Osteocyte (in vitro differentiated cells): ENCODE measurements at regions not wholly inside any gene's neighbourhood (a gene's known extent, or its start where the extent isn't known, plus 50 kb on each side); places are given as distances from the start of the nearest gene placed in this dataset.

Experiments used
- DNase-seq: peaks from one replicate; pipeline ENCODE4 v3.0.0; 2021; ENCODE audit warnings: mixed read lengths; ENCODE audit not compliant: unreplicated experiment; ENCODE audit errors: extremely low spot score
- H3K27ac Mint-ChIP-seq: one replicate; pipeline ENCODE4 v1.8.0; 2021; ENCODE audit warnings: mild to moderate bottlenecking, mixed read lengths; ENCODE audit not compliant: unreplicated experiment
- H3K27me3 Mint-ChIP-seq: one replicate; pipeline ENCODE4 v1.8.0; 2021; ENCODE audit warnings: mixed read lengths; ENCODE audit not compliant: unreplicated experiment
- H3K36me3 Mint-ChIP-seq: one replicate; pipeline ENCODE4 v1.8.0; 2021; ENCODE audit warnings: mixed read lengths; ENCODE audit not compliant: unreplicated experiment
- H3K4me1 Mint-ChIP-seq: one replicate; pipeline ENCODE4 v1.8.0; 2021; ENCODE audit warnings: mixed read lengths; ENCODE audit not compliant: unreplicated experiment
- H3K4me3 Mint-ChIP-seq: one replicate; pipeline ENCODE4 v1.8.0; 2021; ENCODE audit warnings: mild to moderate bottlenecking, moderate library complexity, mixed read lengths; ENCODE audit not compliant: unreplicated experiment
- H3K9me3 Mint-ChIP-seq: one replicate; pipeline ENCODE4 v1.8.0; 2021; ENCODE audit warnings: mixed read lengths; ENCODE audit not compliant: unreplicated experiment
- TF ChIP-seq, protein P1 (sequence below): fragments of 200-600 bp; sonication (generic); IDR thresholded peaks from 2 replicates; pipeline ENCODE4 v1.5.0; 2021; ENCODE audit warnings: antibody characterized with exemption, mild to moderate bottlenecking, moderate library complexity

GRCh38 chr1:147466543-147466942 lies 74.8 kb upstream of the BCL9 start:
- no peaks in the 10 kb centered on the region for H3K36me3 Mint-ChIP-seq
- TF ChIP-seq, protein P1, sequence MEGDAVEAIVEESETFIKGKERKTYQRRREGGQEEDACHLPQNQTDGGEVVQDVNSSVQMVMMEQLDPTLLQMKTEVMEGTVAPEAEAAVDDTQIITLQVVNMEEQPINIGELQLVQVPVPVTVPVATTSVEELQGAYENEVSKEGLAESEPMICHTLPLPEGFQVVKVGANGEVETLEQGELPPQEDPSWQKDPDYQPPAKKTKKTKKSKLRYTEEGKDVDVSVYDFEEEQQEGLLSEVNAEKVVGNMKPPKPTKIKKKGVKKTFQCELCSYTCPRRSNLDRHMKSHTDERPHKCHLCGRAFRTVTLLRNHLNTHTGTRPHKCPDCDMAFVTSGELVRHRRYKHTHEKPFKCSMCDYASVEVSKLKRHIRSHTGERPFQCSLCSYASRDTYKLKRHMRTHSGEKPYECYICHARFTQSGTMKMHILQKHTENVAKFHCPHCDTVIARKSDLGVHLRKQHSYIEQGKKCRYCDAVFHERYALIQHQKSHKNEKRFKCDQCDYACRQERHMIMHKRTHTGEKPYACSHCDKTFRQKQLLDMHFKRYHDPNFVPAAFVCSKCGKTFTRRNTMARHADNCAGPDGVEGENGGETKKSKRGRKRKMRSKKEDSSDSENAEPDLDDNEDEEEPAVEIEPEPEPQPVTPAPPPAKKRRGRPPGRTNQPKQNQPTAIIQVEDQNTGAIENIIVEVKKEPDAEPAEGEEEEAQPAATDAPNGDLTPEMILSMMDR, result no peak
- peaks cover 11% of the 10 kb centered on the region for H3K27me3 Mint-ChIP-seq
- no peaks in the 10 kb centered on the region for H3K4me1 Mint-ChIP-seq
- no peak for DNase-seq
- peaks cover 24% of the 10 kb centered on the region for H3K9me3 Mint-ChIP-seq
- no peak overlapping the region for H3K4me3 Mint-ChIP-seq
- no peak overlapping the region for H3K27ac Mint-ChIP-seq

- Mint-ChIP-seq H3K27ac (no peak overlapping the region), H3K27me3 (peaks cover 13% of the 10 kb centered on the region), H3K36me3 (no peaks in the 10 kb centered on the region), H3K4me1 (no peaks in the 10 kb centered on the region), H3K9me3 (peaks cover 20% of the 10 kb centered on the region), H3K4me3 (no peak overlapping the region)
- no peak for DNase-seq
- TF ChIP-seq, protein P1, result no peak
Observed at GRCh38 chr1:147470079-147470478, 71.2 kb upstream of the BCL9 start.

DNA sequence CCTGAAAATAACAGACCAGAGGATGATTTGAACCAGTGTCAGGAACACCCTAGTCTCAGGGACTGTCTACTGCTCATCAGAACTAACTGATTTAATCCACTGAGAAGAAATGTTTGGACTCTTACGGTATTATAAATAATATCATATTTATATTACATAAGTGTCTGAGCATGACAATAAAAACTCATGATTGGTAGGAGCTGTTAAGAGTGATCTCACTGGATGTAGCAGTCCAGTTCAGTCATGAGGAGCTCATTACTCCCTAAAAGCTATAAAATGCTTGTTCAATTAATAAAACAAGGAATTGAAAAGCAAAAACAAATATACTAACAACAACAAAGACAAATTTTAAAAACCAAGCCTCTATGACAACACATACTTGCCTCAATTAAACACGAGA lies 68.8 kb upstream of the BCL9 start:
- TF ChIP-seq, protein P1, result no peak
- H3K4me3 Mint-ChIP-seq, result no peak overlapping the region
- no peaks in the 10 kb centered on the region for H3K36me3 Mint-ChIP-seq
- H3K4me1 Mint-ChIP-seq, result no peaks in the 10 kb centered on the region
- DNase-seq, result no peak
- H3K27me3 Mint-ChIP-seq, result peaks cover 11% of the 10 kb centered on the region
- no peak overlapping the region for H3K27ac Mint-ChIP-seq
- peaks cover 2% of the 10 kb centered on the region for H3K9me3 Mint-ChIP-seq

GRCh38 chr1:147472966-147473732 lies 68.2 kb upstream of the BCL9 start:
- no peak overlapping the region for H3K4me3 Mint-ChIP-seq

DNA sequence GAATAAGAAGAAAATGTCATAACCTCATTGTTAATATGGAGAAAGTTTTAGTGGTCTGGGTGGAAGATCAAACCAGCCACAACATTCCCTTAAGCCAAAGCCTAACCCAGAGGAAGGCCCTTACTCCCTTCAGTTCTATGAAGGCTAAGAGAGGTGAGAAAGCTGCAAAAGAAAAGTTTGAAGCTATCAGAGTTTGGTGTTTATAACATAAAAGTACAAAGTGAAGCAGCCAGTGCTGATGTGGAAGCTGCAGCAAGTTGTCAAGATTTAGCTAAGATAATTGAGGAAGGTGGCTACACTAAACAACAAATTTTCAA lies 67.6 kb upstream of the BCL9 start:
- TF ChIP-seq, protein P1, result no peak
- Mint-ChIP-seq H3K4me3 (no peak overlapping the region), H3K27ac (no peak overlapping the region), H3K4me1 (no peaks in the 10 kb centered on the region), H3K36me3 (no peaks in the 10 kb centered on the region), H3K27me3 (peaks cover 11% of the 10 kb centered on the region), H3K9me3 (peaks cover 4% of the 10 kb centered on the region)
- DNase-seq, result no peak

More at GRCh38 chr1:147472966-147473732, 68.2 kb upstream of the BCL9 start:
- Mint-ChIP-seq H3K36me3 (no peaks in the 10 kb centered on the region), H3K27ac (no peak overlapping the region), H3K9me3 (peaks cover 4% of the 10 kb centered on the region), H3K4me1 (no peaks in the 10 kb centered on the region), H3K27me3 (peaks cover 11% of the 10 kb centered on the region)
- DNase-seq, result no peak
- TF ChIP-seq, protein P1, result no peak
